IMR-90 (cell line): ENCODE measurements at regions not wholly inside any gene's neighbourhood (a gene's known extent, or its start where the extent isn't known, plus 50 kb on each side); places are given as distances from the start of the nearest gene placed in this dataset.

Experiments
- ATAC-seq: fragments of 200-7000 bp; cut with Tn5 transposase; 2 replicates; pipeline ENCODE4 v1.9.1; 2020; ENCODE audit warnings: low read depth, mild to moderate bottlenecking, moderate library complexity
- BruUV-seq: library from RNA; stranded (reverse); fragments of 400-500 nt; replicated peaks from 2 replicates; lab custom pipeline; 2021; lab: Mats Ljungman, UMichigan
- CTCF ChIA-PET: fragments of 300-600 bp; formaldehyde crosslinking; extraction: SDS; loops from one replicate; lab custom pipeline; 2021; ENCODE audit warnings: antibody characterized with exemption; lab: Yijun Ruan, JAX
- POLR2A ChIA-PET: fragments of 300-600 bp; sonication (Branson Sonifier 250); formaldehyde crosslinking; loops from one replicate; lab custom pipeline; 2022; ENCODE audit warnings: antibody characterized with exemption; ENCODE audit not compliant: unreplicated experiment; lab: Charles Lee
- DNase-seq: peaks from one replicate; pipeline ENCODE4 v3.0.0; 2013
- H2AFZ ChIP-seq: replicated peaks from 2 replicates; pipeline ENCODE3; 2013; ENCODE audit warnings: low read length, mild to moderate bottlenecking; ENCODE audit not compliant: poor library complexity
- H2AK5ac ChIP-seq: 2 replicates; pipeline ENCODE4 v1.6.1; 2013; ENCODE audit warnings: low read depth, low read length, inconsistent platforms
- H2AK9ac ChIP-seq: replicated peaks from 2 replicates; pipeline ENCODE3; 2013; ENCODE audit warnings: mild to moderate bottlenecking, low read depth, low read length, moderate library complexity; ENCODE audit not compliant: poor library complexity
- H2BK120ac ChIP-seq: 2 replicates; pipeline ENCODE4 v1.6.1; 2013; ENCODE audit warnings: low read depth, low read length, inconsistent platforms
- H2BK15ac ChIP-seq: 3 replicates; pipeline ENCODE4 v1.6.1; 2013; ENCODE audit warnings: low read depth, low read length, inconsistent platforms
- H2BK20ac ChIP-seq: 2 replicates; pipeline ENCODE4 v1.6.1; 2013; ENCODE audit warnings: low read depth, mild to moderate bottlenecking, inconsistent platforms, low read length, moderate library complexity
- H2BK5ac ChIP-seq: 2 replicates; pipeline ENCODE4 v1.6.1; 2013; ENCODE audit warnings: mild to moderate bottlenecking, low read depth, low read length, inconsistent platforms; ENCODE audit not compliant: poor library complexity, severe bottlenecking
- H3K14ac ChIP-seq: replicated peaks from 2 replicates; pipeline ENCODE4 v1.6.1; 2013; ENCODE audit warnings: low read depth, low read length, inconsistent platforms
- H3K18ac ChIP-seq: 2 replicates; pipeline ENCODE4 v1.6.1; 2013; ENCODE audit warnings: low read depth, low read length, control low read depth
- H3K23ac ChIP-seq: 2 replicates; pipeline ENCODE4 v1.6.1; 2013; ENCODE audit warnings: low read depth, low read length, inconsistent platforms
- H3K27ac ChIP-seq: 2 replicates; pipeline ENCODE4 v1.5.1; 2013; ENCODE audit warnings: mild to moderate bottlenecking, control low read depth, low read length; ENCODE audit not compliant: insufficient read depth
- H3K27me3 ChIP-seq: 2 replicates; pipeline ENCODE4 v1.6.1; 2013; ENCODE audit warnings: low read length; ENCODE audit not compliant: control insufficient read depth, insufficient read depth
- H3K36me3 ChIP-seq: 2 replicates; pipeline ENCODE4 v1.6.1; 2013; ENCODE audit warnings: low read length, mixed read lengths; ENCODE audit not compliant: control insufficient read depth, insufficient read depth
- H3K4ac ChIP-seq: 2 replicates; pipeline ENCODE4 v1.6.1; 2013; ENCODE audit warnings: low read depth, low read length, inconsistent platforms
- H3K4me1 ChIP-seq: 2 replicates; pipeline ENCODE4 v1.6.1; 2013; ENCODE audit warnings: low read length, mixed read lengths; ENCODE audit not compliant: control insufficient read depth, insufficient read depth
- H3K4me2 ChIP-seq: 2 replicates; pipeline ENCODE4 v1.6.1; 2013; ENCODE audit warnings: low read depth, mild to moderate bottlenecking, control low read depth, low read length, moderate library complexity
- H3K4me3 ChIP-seq: 2 replicates; pipeline ENCODE4 v1.5.1; 2013; ENCODE audit warnings: low read depth, mild to moderate bottlenecking, control low read depth, low read length, moderate library complexity; ENCODE audit not compliant: insufficient read depth
- H3K56ac ChIP-seq: 2 replicates; pipeline ENCODE4 v1.6.1; 2013; ENCODE audit warnings: low read length, inconsistent platforms; ENCODE audit not compliant: insufficient read depth; ENCODE audit errors: extremely low read depth
- H3K79me1 ChIP-seq, 2 experiments: 2 replicates each; pipeline ENCODE4 v1.6.1; 2013; ENCODE audit warnings: low read length in 2 of 2, inconsistent platforms in 1 of 2, low read depth in 1 of 2
- H3K9ac ChIP-seq: 2 replicates; pipeline ENCODE4 v1.6.1; 2013; ENCODE audit warnings: low read depth, low read length, control low read depth
- H3K9me1 ChIP-seq: 2 replicates; pipeline ENCODE4 v1.6.1; 2013; ENCODE audit warnings: low read length, inconsistent platforms; ENCODE audit not compliant: insufficient read depth
- H3K9me3 ChIP-seq: 2 replicates; pipeline ENCODE4 v1.6.1; 2013; ENCODE audit warnings: low read length; ENCODE audit not compliant: control insufficient read depth, insufficient read depth
- H4K20me1 ChIP-seq: 2 replicates; pipeline ENCODE4 v1.6.1; 2013; ENCODE audit warnings: low read length, inconsistent platforms; ENCODE audit not compliant: insufficient read depth
- H4K5ac ChIP-seq: 2 replicates; pipeline ENCODE4 v1.6.1; 2013; ENCODE audit warnings: mild to moderate bottlenecking, low read depth, low read length, control low read depth
- H4K8ac ChIP-seq, 2 experiments: 2 replicates each; pipeline ENCODE4 v1.6.1; 2013; ENCODE audit warnings: low read depth in 2 of 2, low read length in 2 of 2, control low read depth in 1 of 2, inconsistent platforms in 1 of 2
- H4K91ac ChIP-seq: 2 replicates; pipeline ENCODE4 v1.6.1; 2013; ENCODE audit warnings: low read depth, low read length, inconsistent platforms; ENCODE audit not compliant: insufficient read depth
- CEBPB ChIP-seq: IDR thresholded peaks from 2 replicates; pipeline ENCODE4 v1.6.1; 2012; ENCODE audit warnings: low read depth, low read length, improper control_type of control experiment
- CTCF ChIP-seq: conservative IDR thresholded peaks from 2 replicates; pipeline ENCODE4 v1.5.1; 2012; ENCODE audit warnings: mild to moderate bottlenecking, low read depth, low read length, improper control_type of control experiment
- FOS ChIP-seq: fragments of 150-350 bp; IDR thresholded peaks from 2 replicates; pipeline ENCODE4 v1.6.1; 2016; ENCODE audit warnings: low read depth, low read length
- MAFK ChIP-seq: IDR thresholded peaks from 2 replicates; pipeline ENCODE4 v1.6.1; 2012; ENCODE audit warnings: low read depth, low read length, improper control_type of control experiment
- POLR2A ChIP-seq: IDR thresholded peaks from 2 replicates; pipeline ENCODE4 v1.6.1; 2012; ENCODE audit warnings: mild to moderate bottlenecking, low read depth, low read length
- WGBS, 2 experiments: methylation state at CpG; one replicate each; pipeline versions ENCODE4 v1.1.5 to v1.1.7; 2013; ENCODE audit warnings: missing lambda C conversion rate in 2 of 2; ENCODE audit not compliant: insufficient read length in 1 of 2; ENCODE audit errors: extremely low coverage in 2 of 2; 5-methylcytosine and 5-hydroxymethylcytosine counted together
- dilution Hi-C: fragments of 300-500 bp; cut with HindIII; formaldehyde crosslinking; loops from one replicate; pipeline ENCODE4 v1.14.3; 2018; ENCODE audit warnings: low sequenced_read_pairs; ENCODE audit not compliant: unreplicated experiment
- in situ Hi-C: fragments of 300-500 bp; cut with MboI; formaldehyde crosslinking; loops from 3 replicates; pipeline ENCODE4 v1.14.3; 2019; ENCODE audit warnings: low sequenced_read_pairs, inconsistent platforms, mixed read lengths
- intact Hi-C: fragments of 100-400 bp; cut with micrococcal nuclease; formaldehyde crosslinking; loops from 2 replicates; pipeline ENCODE4 v1.10.0; 2022
- TF ChIP-seq, protein P1 (sequence below): fragments of 150-350 bp; IDR thresholded peaks from 2 replicates; pipeline ENCODE4 v1.6.1; 2017; ENCODE audit warnings: mild to moderate bottlenecking, antibody characterized with exemption, low read length, low read depth

GRCh38 chr3:68207327-68207726 is 552.9 kb upstream of the SUCLG2 start:
- Histone ChIP-seq H2BK120ac (no peak overlapping the region), H3K56ac (no peak overlapping the region), H3K4ac (no peak overlapping the region), H3K27me3 (no peaks in the 10 kb centered on the region), H3K14ac (no peak overlapping the region), H3K36me3 (no peaks in the 10 kb centered on the region), H3K9me1 (no peaks in the 10 kb centered on the region), H3K18ac (no peak overlapping the region), H4K5ac (no peak overlapping the region), H2BK5ac (no peak overlapping the region), H3K9me3 (peaks cover 7% of the 10 kb centered on the region; the same call in 1 of the 2 replicates), H3K79me1 (no peaks in the 10 kb centered on the region), H3K9ac (no peak overlapping the region), H3K4me3 (no peak overlapping the region), H2AFZ (no peak overlapping the region), H2BK15ac (no peak overlapping the region), H3K4me1 (no peaks in the 10 kb centered on the region), H2AK5ac (no peak overlapping the region), H3K23ac (no peak overlapping the region), H4K8ac (no peak overlapping the region), H3K4me2 (no peak overlapping the region), H2BK20ac (no peak overlapping the region), H4K91ac (no peak overlapping the region), H3K27ac (no peak overlapping the region), H2AK9ac (no peak overlapping the region), H4K20me1 (no peaks in the 10 kb centered on the region)
- TF ChIP-seq POLR2A: no peak
- no peak for TF ChIP-seq CTCF
- TF ChIP-seq CEBPB: no peak
- TF ChIP-seq FOS: no peak
- TF ChIP-seq MAFK: no peak
- TF ChIP-seq, protein P1, sequence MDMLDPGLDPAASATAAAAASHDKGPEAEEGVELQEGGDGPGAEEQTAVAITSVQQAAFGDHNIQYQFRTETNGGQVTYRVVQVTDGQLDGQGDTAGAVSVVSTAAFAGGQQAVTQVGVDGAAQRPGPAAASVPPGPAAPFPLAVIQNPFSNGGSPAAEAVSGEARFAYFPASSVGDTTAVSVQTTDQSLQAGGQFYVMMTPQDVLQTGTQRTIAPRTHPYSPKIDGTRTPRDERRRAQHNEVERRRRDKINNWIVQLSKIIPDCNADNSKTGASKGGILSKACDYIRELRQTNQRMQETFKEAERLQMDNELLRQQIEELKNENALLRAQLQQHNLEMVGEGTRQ: no peak
- no peak for ATAC-seq
- in situ Hi-C loops: no loop called here
- DNase-seq: no peak
- no TSS peak for BruUV-seq
- WGBS, 2 experiments: no CpG with 5 or more reads among the region's 2 CpGs
- dilution Hi-C loops: no loop called here
- CTCF ChIA-PET: no interaction called here
- intact Hi-C loops: no loop called here
- POLR2A ChIA-PET: no interaction called here
